H1 (cell line): ENCODE measurements at regions not wholly inside any gene's neighbourhood (a gene's known extent, or its start where the extent isn't known, plus 50 kb on each side); places are given as distances from the start of the nearest gene placed in this dataset.

Experiments used
- CTCF ChIA-PET: fragments of 300-600 bp; sonication (Branson Sonifier 250); formaldehyde crosslinking; loops from one replicate; lab custom pipeline; 2021; ENCODE audit not compliant: partially characterized antibody; lab: Charles Lee
- POLR2A ChIA-PET: fragments of 300-600 bp; sonication (Branson Sonifier 250); formaldehyde crosslinking; loops from one replicate; lab custom pipeline; 2021; ENCODE audit warnings: inconsistent platforms; ENCODE audit not compliant: partially characterized antibody; lab: Charles Lee
- DNase-seq, 2 experiments: peaks; one replicate each; pipeline versions ENCODE4 v3.0.0 to v3.0.0-alpha.2; 2010 to 2022; ENCODE audit warnings: low spot score in 2 of 2, low read depth in 1 of 2, mixed read lengths in 1 of 2
- FAIRE-seq: peaks from 2 replicates; lab custom pipeline; 2011; peaks lifted over from hg19 to GRCh38; lab: Jason Lieb, UNC
- H2AFZ ChIP-seq: 2 replicates; pipeline ENCODE4 v1.8.1; 2012; ENCODE audit warnings: low read length, inconsistent platforms
- H2AK5ac ChIP-seq: 2 replicates; pipeline ENCODE4 v1.6.1; 2013; ENCODE audit warnings: low read depth, low read length
- H2BK120ac ChIP-seq: replicated peaks from 2 replicates; pipeline ENCODE3; 2013; ENCODE audit warnings: low read depth, low read length, inconsistent platforms
- H2BK12ac ChIP-seq: 2 replicates; pipeline ENCODE4 v1.6.1; 2013; ENCODE audit warnings: low read depth, low read length
- H2BK15ac ChIP-seq: 2 replicates; pipeline ENCODE4 v1.6.1; 2013; ENCODE audit warnings: low read length
- H2BK20ac ChIP-seq: 2 replicates; pipeline ENCODE4 v1.6.1; 2013; ENCODE audit warnings: low read length
- H2BK5ac ChIP-seq: 2 replicates; pipeline ENCODE4 v1.6.1; 2013; ENCODE audit warnings: low read depth, low read length
- H3K14ac ChIP-seq: 2 replicates; pipeline ENCODE4 v1.6.1; 2013; ENCODE audit warnings: inconsistent platforms; ENCODE audit not compliant: insufficient read length
- H3K18ac ChIP-seq: 2 replicates; pipeline ENCODE4 v1.6.1; 2013; ENCODE audit warnings: low read length; ENCODE audit errors: extremely low read depth
- H3K23ac ChIP-seq: 2 replicates; pipeline ENCODE4 v1.6.1; 2013; ENCODE audit warnings: inconsistent platforms; ENCODE audit not compliant: insufficient read length
- H3K23me2 ChIP-seq: 2 replicates; pipeline ENCODE4 v1.6.1; 2013; ENCODE audit warnings: low read depth, low read length
- H3K27ac ChIP-seq: 2 replicates; pipeline ENCODE4 v1.6.1; 2011; ENCODE audit warnings: low read depth, low read length, inconsistent platforms
- H3K27me3 ChIP-seq, 4 experiments: replicated peaks in 1 of 4; 1 replicate in 1 of 4; 2 replicates in 3 of 4; pipeline versions ENCODE4 v1.6.1 to v1.8.1; 2011 to 2013; ENCODE audit warnings: low read length in 3 of 4, mild to moderate bottlenecking in 3 of 4, inconsistent platforms in 2 of 4, mixed read lengths in 2 of 4, moderate library complexity in 1 of 4; ENCODE audit not compliant: control insufficient read depth in 3 of 4, insufficient read depth in 3 of 4; ENCODE audit errors: extremely low read depth in 1 of 4
- H3K36me3 ChIP-seq, 4 experiments: 2 replicates each; pipeline versions ENCODE4 v1.6.1 to v1.8.1; 2011 to 2013; ENCODE audit warnings: mild to moderate bottlenecking in 4 of 4, low read length in 3 of 4, moderate library complexity in 2 of 4, control low read depth in 1 of 4, inconsistent platforms in 1 of 4; ENCODE audit not compliant: insufficient read depth in 4 of 4, control insufficient read depth in 2 of 4
- H3K4ac ChIP-seq: replicated peaks from 2 replicates; pipeline ENCODE3; 2013; ENCODE audit warnings: low read length, low read depth, mixed read lengths, inconsistent platforms; ENCODE audit not compliant: insufficient read length
- H3K4me1 ChIP-seq, 4 experiments: replicated peaks in 1 of 4; 1 replicate in 1 of 4; 2 replicates in 3 of 4; pipeline versions ENCODE4 v1.6.1 to v1.8.1; 2011 to 2013; ENCODE audit warnings: low read length in 3 of 4, inconsistent platforms in 2 of 4, mixed read lengths in 1 of 4; ENCODE audit not compliant: insufficient read depth in 4 of 4, control insufficient read depth in 3 of 4
- H3K4me2 ChIP-seq, 2 experiments: 2 replicates each; pipeline versions ENCODE4 v1.6.1 to v1.8.1; 2011 to 2013; ENCODE audit warnings: low read depth in 2 of 2, low read length in 2 of 2, control low read depth in 1 of 2, inconsistent platforms in 1 of 2, mild to moderate bottlenecking in 1 of 2; ENCODE audit not compliant: insufficient read depth in 1 of 2
- H3K4me3 ChIP-seq, 4 experiments: fragments of 200-600, 300-600 bp in 1 of 4; sonication (generic), shearing (Covaris generic), sonication (Bioruptor Twin) in 1 of 4; 2 replicates each; pipeline versions ENCODE4 v1.5.1 to v1.8.1; 2011 to 2016; ENCODE audit warnings: low read length in 4 of 4, low read depth in 3 of 4, control low read depth in 2 of 4, inconsistent platforms in 2 of 4, mild to moderate bottlenecking in 2 of 4, mixed read lengths in 1 of 4, moderate library complexity in 1 of 4; ENCODE audit not compliant: insufficient read depth in 2 of 4; ENCODE audit errors: extremely low read depth in 1 of 4
- H3K56ac ChIP-seq: replicated peaks from 2 replicates; pipeline ENCODE3; 2013; ENCODE audit warnings: low read depth, mild to moderate bottlenecking, mixed read lengths, low read length, inconsistent platforms; ENCODE audit not compliant: insufficient read length
- H3K79me1 ChIP-seq: 2 replicates; pipeline ENCODE4 v1.6.1; 2013; ENCODE audit warnings: low read depth, low read length, control low read depth
- H3K79me2 ChIP-seq, 2 experiments: 2 replicates each; pipeline versions ENCODE4 v1.6.1 to v1.8.1; 2012 to 2013; ENCODE audit warnings: low read length in 2 of 2, mild to moderate bottlenecking in 2 of 2, inconsistent platforms in 1 of 2; ENCODE audit not compliant: insufficient read depth in 2 of 2, control insufficient read depth in 1 of 2
- H3K9ac ChIP-seq, 4 experiments: replicated peaks in 1 of 4; 1 replicate in 1 of 4; 2 replicates in 3 of 4; pipeline versions ENCODE4 v1.6.1 to v1.8.1; 2011 to 2013; ENCODE audit warnings: low read depth in 3 of 4, low read length in 3 of 4, control low read depth in 2 of 4, mild to moderate bottlenecking in 2 of 4, moderate library complexity in 2 of 4, inconsistent platforms in 1 of 4; ENCODE audit errors: extremely low read depth in 1 of 4
- H3K9me3 ChIP-seq, 2 experiments: 2 replicates each; pipeline versions ENCODE4 v1.6.1 to v1.8.1; 2012 to 2013; ENCODE audit warnings: mild to moderate bottlenecking in 2 of 2, moderate library complexity in 2 of 2, control low read depth in 1 of 2, inconsistent platforms in 1 of 2, low read depth in 1 of 2, low read length in 1 of 2, mixed read lengths in 1 of 2; ENCODE audit not compliant: insufficient read depth in 2 of 2
- H4K20me1 ChIP-seq, 2 experiments: replicated peaks in 1 of 2; 2 replicates each; pipeline versions ENCODE3 to v1.8.1; 2011 to 2013; ENCODE audit warnings: inconsistent platforms in 2 of 2, low read length in 2 of 2, mild to moderate bottlenecking in 1 of 2; ENCODE audit not compliant: insufficient read depth in 2 of 2, control insufficient read depth in 1 of 2
- H4K5ac ChIP-seq: 2 replicates; pipeline ENCODE4 v1.6.1; 2013; ENCODE audit warnings: low read length, low read depth, mixed read lengths, inconsistent platforms; ENCODE audit not compliant: insufficient read length
- H4K8ac ChIP-seq: 2 replicates; pipeline ENCODE4 v1.8.0; 2013; ENCODE audit warnings: mild to moderate bottlenecking, moderate library complexity, low read length, inconsistent platforms; ENCODE audit not compliant: insufficient read depth; ENCODE audit errors: extremely low read depth
- H4K91ac ChIP-seq: replicated peaks from 2 replicates; pipeline ENCODE3; 2013; ENCODE audit warnings: low read length, mixed read lengths, inconsistent platforms; ENCODE audit not compliant: insufficient read length
- HDAC6 ChIP-seq: IDR thresholded peaks from one replicate; pipeline ENCODE4 v1.7.1; 2012; ENCODE audit warnings: low read depth, mild to moderate bottlenecking, inconsistent platforms, low read length, moderate library complexity
- JUND ChIP-seq: IDR thresholded peaks from 2 replicates; pipeline ENCODE4 v1.6.1; 2011; ENCODE audit warnings: mild to moderate bottlenecking, improper control_type of control experiment, low read length
- RBBP5 ChIP-seq: IDR thresholded peaks from 2 replicates; pipeline ENCODE4 v1.7.1; 2012; ENCODE audit warnings: low read depth, mild to moderate bottlenecking, inconsistent platforms, low read length, moderate library complexity, borderline replicate concordance
- SIX5 ChIP-seq: IDR thresholded peaks from 2 replicates; pipeline ENCODE4 v1.6.1; 2011; ENCODE audit warnings: mild to moderate bottlenecking, low read depth, low read length
- SP1 ChIP-seq: IDR thresholded peaks from 2 replicates; pipeline ENCODE4 v1.6.1; 2011; ENCODE audit warnings: low read depth, low read length
- SP2 ChIP-seq: IDR thresholded peaks from 2 replicates; pipeline ENCODE4 v1.6.1; 2012; ENCODE audit warnings: mild to moderate bottlenecking, low read length, inconsistent platforms
- TEAD4 ChIP-seq: IDR thresholded peaks from 2 replicates; pipeline ENCODE4 v1.6.1; 2012; ENCODE audit warnings: low read depth, low read length, inconsistent platforms, mixed read lengths
- WGBS, 2 experiments: shearing (Covaris generic) in 1 of 2; methylation state at CpG; one replicate each; pipeline versions ENCODE4 v1.1.6 to v1.1.7; 2013 to 2015; ENCODE audit warnings: low lambda C conversion rate in 2 of 2, mixed read lengths in 2 of 2, inconsistent platforms in 1 of 2, low coverage in 1 of 2, missing lambda C conversion rate in 1 of 2; ENCODE audit not compliant: insufficient replicate concordance in 2 of 2, insufficient coverage in 1 of 2, insufficient read length in 1 of 2; ENCODE audit errors: extremely low coverage in 1 of 2, missing lambda C conversion rate in 1 of 2; 5-methylcytosine and 5-hydroxymethylcytosine counted together
- TF ChIP-seq, protein P1 (sequence below): IDR thresholded peaks from 2 replicates; pipeline ENCODE4 v1.6.1; 2011; ENCODE audit warnings: low read length, improper control_type of control experiment

DNA sequence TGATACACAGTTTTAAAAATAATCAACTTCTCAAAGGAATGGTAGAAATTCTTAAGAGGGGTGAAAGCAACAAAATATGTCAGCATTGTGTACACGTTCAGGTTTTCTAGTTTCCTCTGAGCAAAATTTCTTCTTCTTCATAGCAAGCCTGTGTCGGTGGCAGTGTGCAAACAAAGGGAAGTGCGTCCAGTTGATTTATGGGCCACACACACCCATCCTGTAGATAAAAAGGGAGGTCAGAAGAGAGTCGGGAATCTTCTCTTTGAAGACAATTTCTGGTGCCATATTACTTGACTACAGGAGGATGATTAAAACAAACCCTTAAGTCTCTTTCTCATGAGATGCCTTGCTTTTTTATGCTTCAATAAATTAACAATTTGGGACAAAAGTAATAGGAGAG is 484.1 kb upstream of the SALL1 start:
- Histone ChIP-seq H3K4me2 (no peak overlapping the region), H4K8ac (no peak overlapping the region), H3K18ac (no peak overlapping the region), H2AK5ac (no peak overlapping the region), H3K79me2 (no peaks in the 10 kb centered on the region), H3K4ac (no peak overlapping the region), H2AFZ (no peak overlapping the region), H3K23ac (no peak overlapping the region), H3K36me3 (no peaks in the 10 kb centered on the region), H3K79me1 (no peaks in the 10 kb centered on the region), H3K9me3 (no peaks in the 10 kb centered on the region), H3K56ac (no peak overlapping the region), H2BK5ac (no peak overlapping the region), H3K4me1 (peaks cover 3 to 18% (median 10%) of the 10 kb centered on the region in 4 experiments), H4K91ac (no peak overlapping the region), H4K5ac (no peak overlapping the region), H3K4me3 (no peak overlapping the region), H3K27me3 (peaks cover 8 to 23% (median 21%) of the 10 kb centered on the region in 4 experiments), H2BK20ac (no peak overlapping the region), H3K27ac (no peak overlapping the region), H2BK12ac (no peak overlapping the region; the same call in 1 of the 2 replicates), H3K14ac (no peak overlapping the region), H2BK120ac (no peak overlapping the region), H3K23me2 (peaks cover 9% of the 10 kb centered on the region; the same call in 1 of the 2 replicates), H2BK15ac (no peak overlapping the region), H4K20me1 (peaks cover 0 to 2% of the 10 kb centered on the region in 2 experiments), H3K9ac (no peak overlapping the region)
- CTCF ChIA-PET: no interaction called here
- WGBS, 2 experiments: 94% methylated on average over 4 of the region's 4 CpGs; no CpG with 5 or more reads in 1 of the 2 experiments
- DNase-seq (no peak), FAIRE-seq (no peak)
- POLR2A ChIA-PET: no interaction called here
- TF ChIP-seq TEAD4 (no peak), SP1 (no peak), RBBP5 (no peak), SIX5 (no peak), JUND (no peak), HDAC6 (no peak), SP2 (no peak)
- TF ChIP-seq, protein P1, sequence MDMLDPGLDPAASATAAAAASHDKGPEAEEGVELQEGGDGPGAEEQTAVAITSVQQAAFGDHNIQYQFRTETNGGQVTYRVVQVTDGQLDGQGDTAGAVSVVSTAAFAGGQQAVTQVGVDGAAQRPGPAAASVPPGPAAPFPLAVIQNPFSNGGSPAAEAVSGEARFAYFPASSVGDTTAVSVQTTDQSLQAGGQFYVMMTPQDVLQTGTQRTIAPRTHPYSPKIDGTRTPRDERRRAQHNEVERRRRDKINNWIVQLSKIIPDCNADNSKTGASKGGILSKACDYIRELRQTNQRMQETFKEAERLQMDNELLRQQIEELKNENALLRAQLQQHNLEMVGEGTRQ: no peak
